IMR-90 (cell line): ENCODE measurements at regions not wholly inside any gene's neighbourhood (a gene's known extent, or its start where the extent isn't known, plus 50 kb on each side); places are given as distances from the start of the nearest gene placed in this dataset.
A peak's percentile ranks its signal among the peaks of the same experiment; 100 is the strongest.

Experiments used
- ATAC-seq: fragments of 200-7000 bp; cut with Tn5 transposase; 2 replicates; pipeline ENCODE4 v1.9.1; 2020; ENCODE audit warnings: low read depth, mild to moderate bottlenecking, moderate library complexity
- BruUV-seq: library from RNA; stranded (reverse); fragments of 400-500 nt; replicated peaks from 2 replicates; lab custom pipeline; 2021; lab: Mats Ljungman, UMichigan
- CTCF ChIA-PET: fragments of 300-600 bp; formaldehyde crosslinking; extraction: SDS; loops from one replicate; lab custom pipeline; 2021; ENCODE audit warnings: antibody characterized with exemption; lab: Yijun Ruan, JAX
- POLR2A ChIA-PET: fragments of 300-600 bp; sonication (Branson Sonifier 250); formaldehyde crosslinking; loops from one replicate; lab custom pipeline; 2022; ENCODE audit warnings: antibody characterized with exemption; ENCODE audit not compliant: unreplicated experiment; lab: Charles Lee
- DNase-seq: peaks from one replicate; pipeline ENCODE4 v3.0.0; 2013
- H2AFZ ChIP-seq: replicated peaks from 2 replicates; pipeline ENCODE3; 2013; ENCODE audit warnings: low read length, mild to moderate bottlenecking; ENCODE audit not compliant: poor library complexity
- H2AK5ac ChIP-seq: 2 replicates; pipeline ENCODE4 v1.6.1; 2013; ENCODE audit warnings: low read depth, low read length, inconsistent platforms
- H2AK9ac ChIP-seq: replicated peaks from 2 replicates; pipeline ENCODE3; 2013; ENCODE audit warnings: mild to moderate bottlenecking, low read depth, low read length, moderate library complexity; ENCODE audit not compliant: poor library complexity
- H2BK120ac ChIP-seq: 2 replicates; pipeline ENCODE4 v1.6.1; 2013; ENCODE audit warnings: low read depth, low read length, inconsistent platforms
- H2BK15ac ChIP-seq: 3 replicates; pipeline ENCODE4 v1.6.1; 2013; ENCODE audit warnings: low read depth, low read length, inconsistent platforms
- H2BK20ac ChIP-seq: 2 replicates; pipeline ENCODE4 v1.6.1; 2013; ENCODE audit warnings: low read depth, mild to moderate bottlenecking, inconsistent platforms, low read length, moderate library complexity
- H2BK5ac ChIP-seq: 2 replicates; pipeline ENCODE4 v1.6.1; 2013; ENCODE audit warnings: mild to moderate bottlenecking, low read depth, low read length, inconsistent platforms; ENCODE audit not compliant: poor library complexity, severe bottlenecking
- H3K14ac ChIP-seq: replicated peaks from 2 replicates; pipeline ENCODE4 v1.6.1; 2013; ENCODE audit warnings: low read depth, low read length, inconsistent platforms
- H3K18ac ChIP-seq: 2 replicates; pipeline ENCODE4 v1.6.1; 2013; ENCODE audit warnings: low read depth, low read length, control low read depth
- H3K23ac ChIP-seq: 2 replicates; pipeline ENCODE4 v1.6.1; 2013; ENCODE audit warnings: low read depth, low read length, inconsistent platforms
- H3K27ac ChIP-seq: 2 replicates; pipeline ENCODE4 v1.5.1; 2013; ENCODE audit warnings: mild to moderate bottlenecking, control low read depth, low read length; ENCODE audit not compliant: insufficient read depth
- H3K27me3 ChIP-seq: 2 replicates; pipeline ENCODE4 v1.6.1; 2013; ENCODE audit warnings: low read length; ENCODE audit not compliant: control insufficient read depth, insufficient read depth
- H3K36me3 ChIP-seq: 2 replicates; pipeline ENCODE4 v1.6.1; 2013; ENCODE audit warnings: low read length, mixed read lengths; ENCODE audit not compliant: control insufficient read depth, insufficient read depth
- H3K4ac ChIP-seq: 2 replicates; pipeline ENCODE4 v1.6.1; 2013; ENCODE audit warnings: low read depth, low read length, inconsistent platforms
- H3K4me1 ChIP-seq: 2 replicates; pipeline ENCODE4 v1.6.1; 2013; ENCODE audit warnings: low read length, mixed read lengths; ENCODE audit not compliant: control insufficient read depth, insufficient read depth
- H3K4me2 ChIP-seq: 2 replicates; pipeline ENCODE4 v1.6.1; 2013; ENCODE audit warnings: low read depth, mild to moderate bottlenecking, control low read depth, low read length, moderate library complexity
- H3K4me3 ChIP-seq: 2 replicates; pipeline ENCODE4 v1.5.1; 2013; ENCODE audit warnings: low read depth, mild to moderate bottlenecking, control low read depth, low read length, moderate library complexity; ENCODE audit not compliant: insufficient read depth
- H3K56ac ChIP-seq: 2 replicates; pipeline ENCODE4 v1.6.1; 2013; ENCODE audit warnings: low read length, inconsistent platforms; ENCODE audit not compliant: insufficient read depth; ENCODE audit errors: extremely low read depth
- H3K79me1 ChIP-seq, 2 experiments: 2 replicates each; pipeline ENCODE4 v1.6.1; 2013; ENCODE audit warnings: low read length in 2 of 2, inconsistent platforms in 1 of 2, low read depth in 1 of 2
- H3K9ac ChIP-seq: 2 replicates; pipeline ENCODE4 v1.6.1; 2013; ENCODE audit warnings: low read depth, low read length, control low read depth
- H3K9me1 ChIP-seq: 2 replicates; pipeline ENCODE4 v1.6.1; 2013; ENCODE audit warnings: low read length, inconsistent platforms; ENCODE audit not compliant: insufficient read depth
- H3K9me3 ChIP-seq: 2 replicates; pipeline ENCODE4 v1.6.1; 2013; ENCODE audit warnings: low read length; ENCODE audit not compliant: control insufficient read depth, insufficient read depth
- H4K20me1 ChIP-seq: 2 replicates; pipeline ENCODE4 v1.6.1; 2013; ENCODE audit warnings: low read length, inconsistent platforms; ENCODE audit not compliant: insufficient read depth
- H4K5ac ChIP-seq: 2 replicates; pipeline ENCODE4 v1.6.1; 2013; ENCODE audit warnings: mild to moderate bottlenecking, low read depth, low read length, control low read depth
- H4K8ac ChIP-seq, 2 experiments: 2 replicates each; pipeline ENCODE4 v1.6.1; 2013; ENCODE audit warnings: low read depth in 2 of 2, low read length in 2 of 2, control low read depth in 1 of 2, inconsistent platforms in 1 of 2
- H4K91ac ChIP-seq: 2 replicates; pipeline ENCODE4 v1.6.1; 2013; ENCODE audit warnings: low read depth, low read length, inconsistent platforms; ENCODE audit not compliant: insufficient read depth
- SMC3 ChIP-seq: fragments of 150-350 bp; IDR thresholded peaks from 2 replicates; pipeline ENCODE4 v1.6.1; 2016; ENCODE audit warnings: low read depth, mild to moderate bottlenecking, antibody characterized with exemption, low read length, moderate library complexity
- WGBS, 2 experiments: methylation state at CpG; one replicate each; pipeline versions ENCODE4 v1.1.5 to v1.1.7; 2013; ENCODE audit warnings: missing lambda C conversion rate in 2 of 2; ENCODE audit not compliant: insufficient read length in 1 of 2; ENCODE audit errors: extremely low coverage in 2 of 2; 5-methylcytosine and 5-hydroxymethylcytosine counted together
- dilution Hi-C: fragments of 300-500 bp; cut with HindIII; formaldehyde crosslinking; loops from one replicate; pipeline ENCODE4 v1.14.3; 2018; ENCODE audit warnings: low sequenced_read_pairs; ENCODE audit not compliant: unreplicated experiment
- in situ Hi-C: fragments of 300-500 bp; cut with MboI; formaldehyde crosslinking; loops from 3 replicates; pipeline ENCODE4 v1.14.3; 2019; ENCODE audit warnings: low sequenced_read_pairs, inconsistent platforms, mixed read lengths
- intact Hi-C: fragments of 100-400 bp; cut with micrococcal nuclease; formaldehyde crosslinking; loops from 2 replicates; pipeline ENCODE4 v1.10.0; 2022

DNA sequence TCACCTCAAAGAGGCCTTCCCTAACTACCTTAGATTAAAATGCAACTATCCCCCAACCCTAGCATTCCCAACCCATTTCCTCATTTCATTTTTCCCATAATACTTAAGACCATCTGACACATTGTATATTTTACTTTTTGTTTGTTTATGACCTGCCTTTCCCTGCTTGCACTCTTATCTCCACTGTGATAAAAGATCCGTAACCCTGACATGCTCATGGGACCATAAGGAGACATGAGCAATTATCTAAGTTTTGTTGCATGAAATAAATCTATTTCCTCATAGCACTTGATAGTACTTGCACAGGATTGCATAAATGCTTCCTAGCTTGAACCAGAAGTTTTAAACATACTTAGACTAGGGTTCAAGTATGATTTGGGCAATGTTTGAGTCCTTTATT lies 323.7 kb downstream of the NPR3 start:
- H3K9me3 ChIP-seq: no peaks in the 10 kb centered on the region
- H2AFZ ChIP-seq: no peak overlapping the region
- H2BK5ac ChIP-seq: no peak overlapping the region
- ATAC-seq (no peak), DNase-seq (no peak)
- no peak overlapping the region for H3K9ac ChIP-seq
- no peak overlapping the region for H4K8ac ChIP-seq
- dilution Hi-C loops (no loop called here), in situ Hi-C loops (no loop called here), intact Hi-C loops (no loop called here)
- POLR2A ChIA-PET: no interaction called here
- no peak overlapping the region for H3K23ac ChIP-seq
- H3K4me1 ChIP-seq: peaks cover 4% of the 10 kb centered on the region
- H4K20me1 ChIP-seq: no peaks in the 10 kb centered on the region
- H3K56ac ChIP-seq: no peak overlapping the region
- H4K91ac ChIP-seq: no peak overlapping the region
- no peaks in the 10 kb centered on the region for H3K36me3 ChIP-seq
- no peak overlapping the region for H3K4me2 ChIP-seq
- no peak overlapping the region for H3K14ac ChIP-seq
- no peak overlapping the region; the same call in 1 of the 2 replicates for H2BK20ac ChIP-seq
- H3K79me1 ChIP-seq: no peaks in the 10 kb centered on the region
- H3K9me1 ChIP-seq: 0 out of 2 replicates have a peak, but pooled peaks cover 4% of the 10 kb centered on the region
- WGBS, 2 experiments: no CpG with 5 or more reads among the region's 1 CpG
- no peaks in the 10 kb centered on the region for H3K27me3 ChIP-seq
- no peak overlapping the region for H3K27ac ChIP-seq
- no peak overlapping the region for H3K18ac ChIP-seq
- H3K4me3 ChIP-seq: no peak overlapping the region
- H2BK15ac ChIP-seq: no peak overlapping the region
- CTCF ChIA-PET: no interaction called here
- BruUV-seq: no TSS peak
- no peak overlapping the region for H4K5ac ChIP-seq
- H2AK5ac ChIP-seq: no peak overlapping the region
- TF ChIP-seq SMC3: no peak
- H2AK9ac ChIP-seq: no peak overlapping the region
- H2BK120ac ChIP-seq: peak overlapping the region; percentile 78; the same call in 1 of the 2 replicates
- no peak overlapping the region for H3K4ac ChIP-seq
